ENCODE measurements at regions not wholly inside any gene's neighbourhood (a gene's known extent, or its start where the extent isn't known, plus 50 kb on each side); places are given as distances from the start of the nearest gene placed in this dataset.

DNA sequence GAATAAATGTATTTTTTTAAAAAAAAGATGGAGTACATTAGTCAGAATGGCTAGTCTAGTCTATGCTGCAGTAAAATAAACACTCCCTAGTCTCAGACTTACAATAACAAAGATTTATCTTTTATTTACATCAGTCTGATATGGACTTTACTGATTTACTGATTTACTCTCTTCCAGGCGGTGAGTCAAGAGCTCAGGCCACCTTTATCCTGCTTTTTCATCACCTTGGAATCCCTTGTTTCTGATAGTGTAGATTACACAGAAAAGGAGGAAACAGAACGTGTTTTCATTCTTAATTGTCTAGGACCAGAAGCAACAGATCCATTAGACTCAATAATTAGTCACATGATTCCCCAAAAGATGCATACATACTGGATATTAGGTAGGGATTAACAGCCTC lies 290.1 kb upstream of the TRPC7 start:
- TF ChIP-seq EZH2 (IDR thresholded peaks at IDR 0.05; ENCODE audit: insufficient read depth, poor library complexity, severe bottlenecking) = no peak
- no peak for TF ChIP-seq EZH2phosphoT487 (IDR thresholded peaks at IDR 0.05; ENCODE audit: insufficient read depth, low read depth)
